Brain microvascular endothelial cell (primary cell): ENCODE measurements at regions not wholly inside any gene's neighbourhood (a gene's known extent, or its start where the extent isn't known, plus 50 kb on each side); places are given as distances from the start of the nearest gene placed in this dataset.
A peak's percentile ranks its signal among the peaks of the same experiment; 100 is the strongest.

Experiments
- DNase-seq: peaks from one replicate; pipeline ENCODE4 v3.0.0-alpha.2; 2020
- H3K27ac ChIP-seq: fragments of 250-450 bp; sonication (Bioruptor Pico); 2 replicates; pipeline ENCODE4 v1.5.1; 2020; ENCODE audit warnings: mild to moderate bottlenecking, moderate library complexity
- H3K27me3 ChIP-seq: fragments of 250-450 bp; sonication (Bioruptor Pico); replicated peaks from 2 replicates; pipeline ENCODE4 v1.5.1; 2020; ENCODE audit warnings: mild to moderate bottlenecking
- H3K36me3 ChIP-seq: fragments of 250-450 bp; sonication (Bioruptor Pico); replicated peaks from 2 replicates; pipeline ENCODE4 v1.5.1; 2020; ENCODE audit warnings: mild to moderate bottlenecking
- H3K4me3 ChIP-seq: 2 replicates; pipeline ENCODE4 v1.5.1; 2011; ENCODE audit warnings: low read depth, mild to moderate bottlenecking, control low read depth, low read length, moderate library complexity
- in situ Hi-C: cut with HindIII; loops from 2 replicates; pipeline ENCODE4 v1.10.0; 2017; ENCODE audit warnings: low sequenced_read_pairs, low pct_ligation_motif_present
- TF ChIP-seq, protein P1 (sequence below): IDR thresholded peaks from 2 replicates; pipeline ENCODE4 v1.5.1; 2011; ENCODE audit warnings: low read depth, mild to moderate bottlenecking, moderate library complexity, low read length, control low read depth, inconsistent platforms; ENCODE audit errors: missing control alignments

DNA sequence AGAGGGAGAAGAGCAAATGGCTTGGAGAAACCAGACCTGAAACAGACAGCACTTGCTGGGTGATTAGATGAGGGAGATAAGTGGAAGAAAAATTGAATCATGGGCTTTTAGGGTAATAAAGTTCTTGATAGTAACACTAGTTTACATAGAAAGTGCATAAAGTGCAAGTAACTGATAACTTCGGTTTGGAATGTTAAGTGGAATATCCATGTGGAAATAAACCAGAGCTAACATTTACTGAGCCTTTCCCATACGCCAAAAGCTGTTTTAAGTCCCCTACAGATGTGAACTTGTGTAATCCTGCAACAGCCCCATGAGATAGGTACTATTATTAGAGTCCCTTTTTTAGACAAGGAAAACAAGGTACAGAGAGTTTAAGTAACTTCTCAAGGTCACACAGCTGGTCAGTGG is 77.1 kb upstream of the NUDT4 start:
- no peaks in the 10 kb centered on the region for H3K36me3 ChIP-seq
- no peak overlapping the region for H3K27ac ChIP-seq
- no peak for DNase-seq
- in situ Hi-C loops = no loop called here
- no peaks in the 10 kb centered on the region for H3K27me3 ChIP-seq
- H3K4me3 ChIP-seq = no peak overlapping the region
- TF ChIP-seq, protein P1, sequence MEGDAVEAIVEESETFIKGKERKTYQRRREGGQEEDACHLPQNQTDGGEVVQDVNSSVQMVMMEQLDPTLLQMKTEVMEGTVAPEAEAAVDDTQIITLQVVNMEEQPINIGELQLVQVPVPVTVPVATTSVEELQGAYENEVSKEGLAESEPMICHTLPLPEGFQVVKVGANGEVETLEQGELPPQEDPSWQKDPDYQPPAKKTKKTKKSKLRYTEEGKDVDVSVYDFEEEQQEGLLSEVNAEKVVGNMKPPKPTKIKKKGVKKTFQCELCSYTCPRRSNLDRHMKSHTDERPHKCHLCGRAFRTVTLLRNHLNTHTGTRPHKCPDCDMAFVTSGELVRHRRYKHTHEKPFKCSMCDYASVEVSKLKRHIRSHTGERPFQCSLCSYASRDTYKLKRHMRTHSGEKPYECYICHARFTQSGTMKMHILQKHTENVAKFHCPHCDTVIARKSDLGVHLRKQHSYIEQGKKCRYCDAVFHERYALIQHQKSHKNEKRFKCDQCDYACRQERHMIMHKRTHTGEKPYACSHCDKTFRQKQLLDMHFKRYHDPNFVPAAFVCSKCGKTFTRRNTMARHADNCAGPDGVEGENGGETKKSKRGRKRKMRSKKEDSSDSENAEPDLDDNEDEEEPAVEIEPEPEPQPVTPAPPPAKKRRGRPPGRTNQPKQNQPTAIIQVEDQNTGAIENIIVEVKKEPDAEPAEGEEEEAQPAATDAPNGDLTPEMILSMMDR = no peak

DNA sequence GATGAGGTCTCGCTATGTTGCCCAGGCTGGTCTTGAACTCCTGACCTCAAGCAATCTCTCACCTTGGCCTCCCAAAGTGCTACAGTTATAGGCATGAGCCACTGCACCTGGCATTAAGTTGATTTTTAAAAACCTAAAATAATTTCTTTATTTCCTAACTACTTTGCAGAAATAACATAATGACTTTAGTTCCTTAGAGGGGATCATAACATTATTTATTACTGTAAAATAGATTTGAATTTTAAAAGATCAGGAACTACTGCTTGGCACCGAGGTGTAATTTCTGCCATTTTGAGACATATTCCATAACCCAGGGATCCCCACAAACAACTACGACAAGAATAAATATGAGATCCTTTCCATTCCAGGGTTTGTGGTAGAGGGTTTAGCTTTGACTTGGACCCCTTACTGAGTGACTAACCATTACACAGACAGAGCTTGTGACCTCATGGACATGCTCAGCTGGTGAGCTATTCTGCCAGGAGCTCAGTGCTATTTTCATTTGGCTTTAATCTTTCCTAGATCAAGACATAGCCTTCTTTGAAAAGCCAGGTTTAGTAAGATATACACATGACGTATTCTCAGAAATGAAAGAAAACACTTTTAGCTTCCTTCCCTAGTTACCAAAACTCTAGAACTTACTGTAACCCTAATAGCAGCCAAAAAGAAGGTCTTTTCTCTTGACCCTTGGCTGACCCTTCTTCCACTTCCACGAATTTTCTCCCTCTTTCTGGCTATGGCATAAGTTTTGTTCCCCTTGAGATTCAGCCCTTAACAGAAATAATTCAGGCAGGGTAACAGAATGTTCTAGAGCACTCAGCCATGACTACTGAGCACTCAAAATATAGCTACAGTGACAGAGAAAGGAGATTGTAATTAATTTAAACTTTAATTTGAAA is 75.1 kb upstream of the NUDT4 start:
- peak; percentile 95 for DNase-seq
- in situ Hi-C loops = no loop called here
- no peaks in the 10 kb centered on the region for H3K36me3 ChIP-seq
- TF ChIP-seq, protein P1 = no peak
- peak overlapping the region; percentile 70 for H3K27ac ChIP-seq
- H3K27me3 ChIP-seq = no peaks in the 10 kb centered on the region
- H3K4me3 ChIP-seq = no peak overlapping the region

DNA sequence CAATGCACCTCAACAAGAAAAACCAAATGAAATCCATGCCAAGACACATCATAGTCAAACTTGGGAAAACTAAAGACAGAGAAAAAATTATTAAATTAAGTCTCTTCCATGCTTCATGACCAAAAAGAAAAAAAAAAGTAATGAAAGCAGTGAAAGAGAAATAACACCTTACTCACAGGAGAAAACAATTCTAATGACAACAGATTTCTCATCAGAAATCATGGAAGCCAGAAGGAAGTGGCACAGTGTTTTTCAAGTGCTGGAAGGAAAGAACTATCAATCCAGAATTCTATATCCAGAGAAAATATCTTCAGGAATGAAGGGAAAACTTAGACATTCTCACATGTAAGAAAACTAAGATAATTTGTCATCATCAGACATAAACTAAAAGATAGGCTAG is 71.1 kb upstream of the NUDT4 start:
- TF ChIP-seq, protein P1 = no peak
- H3K27me3 ChIP-seq = no peaks in the 10 kb centered on the region
- no peak overlapping the region for H3K4me3 ChIP-seq
- in situ Hi-C loops = no loop called here
- DNase-seq = no peak
- H3K27ac ChIP-seq = no peak overlapping the region
- no peaks in the 10 kb centered on the region for H3K36me3 ChIP-seq

DNA sequence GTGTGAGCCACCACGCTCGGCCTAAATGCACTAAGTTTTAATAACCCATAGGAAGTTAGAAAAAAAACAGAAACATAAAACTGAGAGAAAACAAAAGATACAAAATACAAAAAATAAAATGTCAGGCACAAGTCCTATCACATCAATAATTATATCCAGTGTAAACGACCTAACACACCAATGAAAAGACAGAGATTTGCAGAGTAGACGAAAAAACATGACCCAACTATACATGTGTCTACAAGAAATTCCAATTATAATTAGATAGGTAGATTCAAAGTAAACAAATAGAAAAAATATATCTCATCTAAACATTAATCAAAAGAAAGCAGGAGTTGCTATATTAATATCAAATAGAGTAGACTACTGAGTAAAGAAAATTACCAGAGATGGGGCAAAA is 69.4 kb upstream of the NUDT4 start:
- TF ChIP-seq, protein P1 = no peak
- no peak overlapping the region for H3K4me3 ChIP-seq
- no peak overlapping the region for H3K27ac ChIP-seq
- no peaks in the 10 kb centered on the region for H3K36me3 ChIP-seq
- in situ Hi-C loops = no loop called here
- no peaks in the 10 kb centered on the region for H3K27me3 ChIP-seq
- no peak for DNase-seq

DNA sequence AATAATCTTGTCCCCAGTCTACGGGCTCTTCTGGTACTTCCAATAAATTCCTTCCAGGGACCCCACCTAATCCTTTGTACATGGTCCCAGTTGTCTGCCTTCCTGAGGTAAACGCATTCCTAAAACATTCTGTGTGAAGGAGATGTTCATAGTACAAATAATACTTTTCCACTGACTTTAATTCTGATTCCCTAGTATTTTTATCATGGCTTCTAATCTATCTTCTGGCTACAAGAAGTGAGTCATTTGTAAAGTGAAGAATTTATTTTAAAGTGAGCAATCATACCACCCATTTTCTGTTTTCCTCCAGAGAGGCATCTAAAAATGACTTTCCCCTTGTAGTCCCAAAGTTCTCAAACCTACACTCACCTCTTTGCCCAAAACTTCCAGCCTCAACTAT is 65.9 kb upstream of the NUDT4 start:
- no peaks in the 10 kb centered on the region for H3K36me3 ChIP-seq
- no peak overlapping the region for H3K4me3 ChIP-seq
- H3K27me3 ChIP-seq = no peaks in the 10 kb centered on the region
- TF ChIP-seq, protein P1 = no peak
- in situ Hi-C loops = no loop called here
- no peak overlapping the region for H3K27ac ChIP-seq
- DNase-seq = no peak

DNA sequence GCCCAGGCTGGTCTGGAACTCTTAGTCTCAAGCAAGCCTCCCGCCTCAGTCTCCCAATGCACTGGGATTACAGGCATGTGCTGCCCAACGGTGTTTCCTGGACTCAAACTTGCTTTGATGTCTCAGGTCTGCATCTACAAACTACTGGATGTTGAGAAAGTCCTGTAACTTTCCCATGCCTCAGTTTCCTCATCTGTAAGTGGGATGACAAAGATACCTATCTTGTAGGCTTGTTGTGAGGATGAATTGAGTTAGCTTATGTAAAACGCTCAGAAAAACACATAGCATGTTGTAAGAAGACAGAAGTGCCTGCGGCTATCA is 63.6 kb upstream of the NUDT4 start:
- H3K4me3 ChIP-seq = no peak overlapping the region
- DNase-seq = no peak
- H3K36me3 ChIP-seq = no peaks in the 10 kb centered on the region
- H3K27me3 ChIP-seq = no peaks in the 10 kb centered on the region
- no peak overlapping the region for H3K27ac ChIP-seq
- in situ Hi-C loops = no loop called here
- TF ChIP-seq, protein P1 = no peak
